Stimulated activated CD4-positive, alpha-beta T cell treated with anti-CD3 and anti-CD28 coated beads, Interleukin-15, amount 100 ng/mL, for 24 hours (primary cell): ENCODE measurements at regions not wholly inside any gene's neighbourhood (a gene's known extent, or its start where the extent isn't known, plus 50 kb on each side); places are given as distances from the start of the nearest gene placed in this dataset.

Source experiments
- DNase-seq: peaks from one replicate; pipeline ENCODE4 v3.0.0-alpha.2; 2020

DNA sequence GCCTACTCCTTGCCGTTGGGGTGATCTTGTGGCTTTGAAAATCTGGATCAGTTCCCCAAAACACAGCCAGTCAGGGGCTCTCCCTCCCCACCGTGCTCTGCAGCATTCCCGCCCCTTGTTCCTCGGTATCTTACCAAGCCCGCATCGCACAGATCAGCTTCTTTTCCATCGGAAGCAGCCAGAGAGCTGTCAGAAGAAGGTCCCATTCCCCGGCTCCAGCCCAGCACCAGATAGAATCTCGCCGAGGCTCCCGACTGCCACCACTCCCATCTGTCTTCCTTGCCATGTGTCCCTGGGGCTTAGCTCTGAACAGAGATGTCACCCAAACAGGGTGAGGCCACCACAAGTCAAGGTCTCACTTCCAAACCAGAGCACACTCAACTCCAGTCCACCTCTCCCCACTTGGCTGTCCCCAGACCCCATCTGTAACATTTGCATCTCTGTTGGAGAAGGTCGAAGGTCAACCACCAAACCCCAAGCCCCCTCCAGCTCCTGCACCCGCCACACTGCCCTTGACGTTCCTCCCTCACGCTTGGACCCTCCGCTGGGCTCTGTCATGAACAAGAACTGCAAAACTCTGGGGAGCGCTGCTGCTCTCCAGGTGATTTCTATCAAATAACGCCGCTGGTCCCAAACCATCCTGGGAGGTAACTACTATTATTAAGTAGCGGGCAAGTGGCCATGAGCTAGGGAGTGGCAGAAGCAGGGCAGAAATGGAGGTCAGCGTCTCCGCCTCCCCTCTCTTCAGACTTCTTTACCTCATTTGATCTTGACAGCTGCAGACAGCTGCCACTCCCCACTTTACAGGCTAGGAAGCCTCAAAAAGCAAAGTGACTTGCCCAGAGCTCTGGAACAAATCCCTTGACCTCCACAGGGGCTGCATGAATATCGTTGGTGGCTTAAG is 70.0 kb upstream of the TAF1B start:
- no peak for DNase-seq

DNA sequence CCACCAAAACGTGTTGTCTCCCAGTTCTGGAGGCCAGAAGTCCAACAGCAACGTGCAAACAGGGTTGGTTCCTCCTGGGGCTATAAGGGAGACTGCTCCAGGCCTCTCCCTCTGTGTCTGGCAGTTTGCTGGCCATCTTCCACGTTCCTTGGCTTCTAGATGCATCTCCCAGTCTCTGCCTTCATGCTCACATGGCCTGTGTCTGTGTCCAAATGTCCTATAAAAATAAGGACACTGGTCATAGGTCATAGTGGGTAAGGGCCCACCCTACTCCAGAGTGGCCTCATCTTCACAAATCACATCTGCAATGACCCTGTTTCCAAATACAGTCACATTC is 69.4 kb upstream of the TAF1B start:
- DNase-seq, result no peak

DNA sequence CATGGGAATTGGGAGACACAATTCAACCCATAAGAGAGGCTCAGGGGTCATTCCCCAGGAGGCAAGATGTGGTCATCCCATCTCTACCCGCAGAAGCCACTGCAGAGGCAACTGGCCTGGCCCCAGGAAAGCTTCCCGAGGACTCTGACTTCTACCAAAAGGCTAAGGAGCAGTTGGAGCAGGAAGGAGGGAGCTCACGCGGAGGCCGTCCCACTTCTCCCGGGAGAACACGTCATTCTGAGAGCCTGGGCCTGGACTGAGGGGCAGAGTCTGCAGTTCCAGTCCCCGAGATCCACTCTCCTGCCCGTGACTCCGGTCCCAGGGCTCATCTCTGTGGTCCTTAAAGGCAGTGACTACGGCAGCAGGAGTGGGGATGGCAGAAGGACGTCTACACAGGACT is 69.0 kb upstream of the TAF1B start:
- DNase-seq, result no peak

DNA sequence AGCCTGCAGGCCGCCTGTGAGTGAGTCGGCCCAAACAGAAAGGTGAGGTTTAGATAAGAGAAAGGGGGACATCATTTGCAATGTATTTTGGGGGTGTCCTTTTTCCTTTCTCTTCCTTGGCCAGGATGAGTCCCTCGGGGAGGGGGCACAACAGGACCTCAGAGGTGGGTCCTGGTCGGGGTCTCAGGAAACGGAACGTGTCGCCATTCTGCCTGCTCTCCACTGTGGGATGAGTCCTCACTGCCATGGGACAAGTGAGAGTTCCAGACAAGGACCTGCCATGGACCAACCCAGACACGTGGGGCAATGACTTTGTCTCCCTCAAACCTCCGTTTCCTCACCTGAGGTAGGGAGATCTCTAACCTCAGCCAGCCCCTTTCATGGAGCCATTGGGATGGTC is 67.9 kb upstream of the TAF1B start:
- DNase-seq, result no peak

DNA sequence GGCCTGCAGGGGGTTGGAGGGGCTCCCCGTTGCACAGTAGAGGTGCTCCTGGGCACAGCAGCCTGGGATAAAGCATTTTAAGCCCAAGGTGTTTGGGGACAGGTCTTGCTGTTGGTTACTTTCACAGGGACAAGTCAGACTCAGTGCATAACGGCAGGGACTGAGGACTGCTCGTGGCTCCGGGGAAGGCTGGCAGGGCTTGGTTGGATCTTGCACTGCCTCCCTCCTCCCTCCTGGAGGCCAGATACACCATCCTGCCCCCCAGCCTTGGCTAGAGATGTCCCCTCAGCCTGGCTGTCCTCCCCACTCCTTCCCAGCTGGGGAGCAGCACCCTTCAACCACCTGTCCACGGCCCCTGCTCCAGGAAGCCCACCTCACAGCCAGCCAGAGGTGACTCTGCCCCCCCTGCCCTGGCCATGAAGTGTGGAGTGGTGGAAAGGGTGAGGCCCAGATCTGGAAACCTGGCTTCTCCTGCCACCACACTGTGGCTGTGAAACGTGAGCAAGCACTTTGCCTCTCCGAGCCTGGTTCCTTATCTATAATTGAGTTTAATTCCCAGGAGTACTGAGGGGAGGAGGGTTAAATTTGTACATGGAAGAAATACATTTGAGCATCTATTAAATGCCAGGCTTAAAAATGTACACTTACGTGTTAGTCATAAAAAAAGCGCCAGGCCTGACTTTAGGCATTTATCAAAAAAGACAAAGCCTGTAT is 67.1 kb upstream of the TAF1B start:
- DNase-seq, result no peak

DNA sequence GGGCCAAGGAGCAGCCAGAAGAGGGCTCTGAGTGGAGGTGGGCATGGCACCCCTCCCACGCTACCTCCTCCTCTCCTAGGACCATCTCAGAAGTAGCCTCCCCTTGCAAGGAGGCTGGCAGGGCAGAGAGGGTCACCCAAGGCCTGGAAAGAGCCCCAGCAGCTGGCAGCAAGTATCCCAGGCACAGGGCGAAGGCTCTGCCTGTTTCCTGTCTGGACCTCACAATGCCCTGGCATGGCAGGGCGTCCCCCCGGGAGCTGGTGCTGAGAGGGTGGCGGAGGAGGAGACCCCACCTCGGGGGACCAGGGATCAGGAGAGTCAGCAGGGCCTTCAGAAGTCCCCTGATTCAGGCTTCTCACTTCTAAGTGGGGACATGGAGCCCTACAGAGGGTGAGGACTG is 66.2 kb upstream of the TAF1B start:
- DNase-seq, result no peak

DNA sequence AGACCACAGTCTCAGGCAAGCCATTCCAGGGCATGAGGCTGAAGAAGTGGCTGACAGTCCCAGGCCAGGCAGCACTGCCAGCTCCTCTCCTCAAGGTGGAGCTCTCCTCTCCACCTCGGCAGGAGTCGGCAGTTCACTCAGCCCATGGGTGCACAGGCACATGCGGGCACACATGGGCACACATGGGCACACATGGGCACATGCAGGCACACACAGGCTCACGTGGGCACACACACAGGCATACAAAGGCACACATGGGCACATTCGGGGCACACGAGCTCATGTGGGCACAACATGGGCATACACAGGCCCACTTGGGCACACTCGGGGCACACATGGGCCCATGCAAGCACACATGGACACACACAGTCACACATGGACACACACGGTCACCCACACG is 65.3 kb upstream of the TAF1B start:
- peak; percentile 32 for DNase-seq

DNA sequence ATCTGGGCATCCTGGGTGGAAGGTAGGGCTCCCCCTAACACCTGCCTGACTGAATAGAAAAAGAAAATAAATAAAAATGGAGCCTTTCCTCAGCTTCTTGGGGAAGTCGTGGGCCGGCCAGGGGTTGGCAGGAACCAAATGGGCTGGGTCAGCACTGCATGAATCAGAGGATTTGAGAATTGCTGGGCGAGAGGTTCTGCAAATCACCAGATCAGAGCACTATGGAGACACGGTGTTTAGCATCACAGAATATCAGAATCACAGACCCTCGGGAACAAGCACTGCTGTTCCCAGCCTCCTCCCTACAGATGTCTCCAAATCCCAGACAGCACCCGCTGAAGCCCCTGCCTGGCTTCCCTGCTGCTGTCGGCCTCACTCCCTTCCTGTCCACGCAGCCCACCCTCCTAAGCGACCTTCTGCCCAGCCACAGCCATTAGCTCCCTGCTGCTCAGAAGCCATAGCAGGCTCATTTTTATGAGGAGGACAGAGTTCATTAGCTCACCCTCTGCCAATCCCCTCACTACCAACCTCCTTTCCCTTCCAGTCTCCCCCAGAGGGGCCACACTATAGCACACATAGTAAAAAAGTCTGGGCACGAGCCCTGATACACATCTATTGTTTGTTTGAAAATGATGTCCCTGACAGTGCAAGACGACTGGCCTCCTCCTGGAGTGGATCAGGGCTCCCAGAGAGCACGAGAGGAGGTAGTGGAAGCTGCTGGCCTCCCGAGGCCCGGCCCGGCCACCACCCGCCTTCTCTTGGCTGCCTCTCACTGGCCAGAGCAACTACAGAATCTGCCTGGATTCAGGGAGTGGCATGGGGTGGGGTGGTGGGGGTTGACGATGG is 64.6 kb upstream of the TAF1B start:
- DNase-seq, result no peak

DNA sequence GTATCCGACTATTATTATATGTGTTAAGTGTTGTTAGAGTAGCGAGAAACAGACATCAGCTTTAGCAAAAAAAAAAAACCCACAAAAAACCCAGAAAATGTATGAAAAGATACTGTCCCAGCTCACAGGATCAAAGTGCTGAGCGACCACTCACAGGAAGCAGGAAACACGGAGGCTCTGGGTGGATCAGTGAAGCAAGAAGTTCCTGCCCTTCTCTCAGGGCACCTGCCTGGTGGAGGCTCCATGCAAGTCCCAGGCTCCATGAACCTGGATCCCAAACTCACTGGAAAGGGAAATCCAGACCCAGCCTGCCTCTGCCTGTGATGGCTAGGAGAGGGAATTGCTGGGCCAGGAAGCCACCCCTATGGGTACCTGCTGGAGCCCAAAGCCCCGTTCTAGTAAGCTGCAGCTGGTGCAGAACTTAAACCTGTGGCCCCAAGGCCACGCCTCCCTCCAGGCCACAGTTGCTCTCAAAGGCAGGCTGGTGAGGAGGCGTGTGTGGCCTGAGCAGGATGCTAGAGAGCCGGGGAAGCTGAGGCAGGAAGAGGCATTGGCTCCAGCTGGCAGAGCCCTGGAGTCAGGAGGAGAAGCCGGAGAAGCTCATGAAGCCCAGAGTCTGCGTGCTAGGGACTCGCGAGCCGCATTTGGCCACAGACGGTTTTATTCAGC is 63.5 kb upstream of the TAF1B start:
- peak; percentile 64 for DNase-seq

DNA sequence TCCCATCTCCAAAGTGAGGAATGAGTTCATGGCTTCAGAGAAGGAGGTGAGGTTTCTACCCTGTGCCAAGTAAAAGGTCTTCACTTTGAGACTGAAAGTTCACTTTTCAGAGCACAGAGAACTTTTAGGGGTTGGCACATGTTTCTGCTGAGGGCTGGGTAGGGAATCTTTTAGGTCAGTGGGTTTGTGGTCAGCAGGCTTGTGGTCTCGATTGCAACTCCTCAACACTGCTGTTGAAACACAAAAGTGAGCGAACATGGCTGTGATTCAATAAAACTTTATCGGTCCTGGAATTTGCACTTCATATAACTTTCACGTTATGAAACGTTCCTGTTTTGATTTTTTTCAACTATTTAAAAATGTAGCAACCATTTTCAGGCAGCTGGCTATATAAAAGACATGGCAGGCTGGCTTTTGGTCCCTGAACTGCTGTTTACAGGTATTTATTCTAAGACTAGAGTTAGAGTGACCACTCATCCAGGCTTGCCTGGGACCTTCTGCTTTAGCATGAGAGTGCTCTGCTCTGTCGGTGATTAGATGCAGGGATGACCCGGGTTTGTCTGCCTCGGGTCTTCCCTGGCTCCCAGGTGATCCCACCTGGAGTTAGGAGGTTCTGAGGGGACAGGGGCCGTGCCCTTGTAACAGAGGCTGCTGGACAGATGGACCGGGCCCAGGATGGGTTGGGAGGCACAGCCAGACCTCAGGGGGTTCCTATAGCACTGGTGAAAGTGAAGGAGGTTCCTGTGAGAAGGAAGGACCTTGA is 62.7 kb upstream of the TAF1B start:
- DNase-seq, result peak; percentile 57

DNA sequence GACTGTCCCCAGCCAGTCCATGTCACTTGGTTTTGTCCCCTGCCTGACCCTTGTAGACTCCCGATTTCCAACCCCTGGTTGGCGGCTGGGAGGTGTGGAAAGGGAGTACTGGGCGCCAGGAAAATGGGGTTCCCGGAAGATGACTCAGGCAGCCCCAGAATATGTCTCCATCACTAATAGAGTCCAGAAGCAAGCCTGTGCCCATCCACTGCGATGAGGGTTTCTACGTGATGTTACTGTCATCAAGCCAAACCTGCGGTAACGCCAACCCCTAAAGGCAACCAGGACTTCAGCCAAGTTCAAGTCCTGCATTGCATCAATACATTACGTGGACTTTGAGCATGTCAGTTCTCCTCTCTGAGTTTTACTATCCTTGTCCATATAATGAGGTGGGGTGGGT is 62.0 kb upstream of the TAF1B start:
- DNase-seq, result no peak

DNA sequence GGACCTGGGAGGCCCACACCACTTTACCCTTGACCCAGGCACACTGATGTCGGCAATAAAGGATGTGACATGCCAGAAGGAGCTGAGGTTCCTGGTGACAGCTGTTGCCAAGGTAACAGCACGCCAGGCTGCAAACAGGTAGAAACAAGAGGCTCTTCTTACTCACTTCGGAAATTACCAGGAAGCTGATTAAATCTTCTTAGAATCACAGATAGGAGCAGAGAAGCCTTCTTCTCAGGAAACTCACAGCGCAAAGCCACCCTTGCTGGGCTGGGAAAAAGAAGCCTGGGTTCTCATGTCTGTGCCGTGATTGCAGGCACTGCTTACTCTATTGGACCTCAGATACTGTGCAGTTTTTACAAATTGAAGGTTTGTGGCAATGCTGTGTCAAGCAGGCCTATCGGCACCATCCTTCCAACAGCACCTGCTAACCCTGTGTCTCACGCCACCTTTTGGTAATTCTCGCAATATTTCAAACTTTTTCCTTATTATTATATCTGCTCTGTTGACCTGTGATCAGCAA is 61.0 kb upstream of the TAF1B start:
- DNase-seq, result peak; percentile 86

DNA sequence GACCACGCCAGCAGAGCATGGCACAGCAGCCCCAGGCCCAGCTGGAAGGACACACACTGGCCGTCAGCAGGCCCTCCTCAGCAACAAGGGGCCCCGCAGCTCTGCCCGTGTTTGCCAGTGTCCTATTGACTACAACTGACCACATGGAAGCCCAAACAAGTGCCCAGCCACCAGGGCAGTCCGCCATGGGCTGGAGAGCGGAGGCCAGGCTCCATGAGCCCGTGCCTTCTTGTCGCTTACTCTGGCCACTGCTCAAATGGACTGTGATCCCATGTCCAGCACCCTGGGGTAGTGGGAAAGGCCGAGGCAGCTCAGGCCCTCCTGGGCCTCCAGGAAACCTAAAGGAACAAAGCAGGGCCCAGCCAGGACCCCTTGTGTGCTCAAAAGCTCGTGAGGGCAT is 53.9 kb upstream of the TAF1B start:
- DNase-seq, result no peak

DNA sequence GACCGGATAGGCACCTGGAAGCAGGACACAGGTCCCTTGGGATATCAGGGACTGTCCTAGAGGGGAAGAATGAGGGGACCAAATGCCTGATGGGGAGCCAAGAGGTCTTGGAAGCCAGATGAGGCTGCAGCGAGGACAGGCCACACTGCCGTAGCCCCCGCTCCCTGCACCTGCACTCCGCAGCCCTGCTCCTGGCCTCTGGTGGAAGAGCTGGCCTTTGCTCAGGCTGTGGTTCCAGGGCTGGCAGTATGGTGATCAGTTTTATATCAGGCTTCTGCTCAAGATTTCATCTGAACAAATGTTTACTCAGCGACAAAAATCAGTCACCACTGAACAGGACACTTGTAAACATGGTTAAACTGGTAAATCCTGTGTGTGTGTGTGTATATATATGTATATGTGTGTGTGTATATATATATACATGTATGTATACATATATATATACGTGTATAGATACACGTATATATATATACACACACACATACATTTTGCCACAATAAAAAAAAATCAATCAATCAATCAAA is 52.5 kb upstream of the TAF1B start:
- DNase-seq, result no peak

DNA sequence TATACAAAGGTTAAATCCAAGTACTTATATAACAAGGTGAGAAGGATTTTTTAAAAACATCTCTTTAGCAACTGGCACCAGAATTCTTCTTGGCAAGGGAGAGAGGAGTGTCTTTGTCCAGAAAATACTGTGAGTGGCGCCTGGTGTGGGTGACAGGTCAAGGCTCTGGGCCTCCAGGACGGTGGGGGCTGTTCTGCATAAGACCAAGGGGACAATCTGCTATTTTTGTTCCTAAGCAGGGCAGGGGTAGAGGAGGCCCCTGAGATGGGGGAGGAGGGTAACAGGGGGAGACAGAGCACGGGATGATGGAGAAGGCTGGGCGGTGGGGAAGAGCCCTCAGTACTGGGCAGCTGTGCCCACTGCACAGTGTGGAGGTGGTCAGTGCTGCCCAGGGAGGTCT is 51.6 kb upstream of the TAF1B start:
- DNase-seq, result no peak

DNA sequence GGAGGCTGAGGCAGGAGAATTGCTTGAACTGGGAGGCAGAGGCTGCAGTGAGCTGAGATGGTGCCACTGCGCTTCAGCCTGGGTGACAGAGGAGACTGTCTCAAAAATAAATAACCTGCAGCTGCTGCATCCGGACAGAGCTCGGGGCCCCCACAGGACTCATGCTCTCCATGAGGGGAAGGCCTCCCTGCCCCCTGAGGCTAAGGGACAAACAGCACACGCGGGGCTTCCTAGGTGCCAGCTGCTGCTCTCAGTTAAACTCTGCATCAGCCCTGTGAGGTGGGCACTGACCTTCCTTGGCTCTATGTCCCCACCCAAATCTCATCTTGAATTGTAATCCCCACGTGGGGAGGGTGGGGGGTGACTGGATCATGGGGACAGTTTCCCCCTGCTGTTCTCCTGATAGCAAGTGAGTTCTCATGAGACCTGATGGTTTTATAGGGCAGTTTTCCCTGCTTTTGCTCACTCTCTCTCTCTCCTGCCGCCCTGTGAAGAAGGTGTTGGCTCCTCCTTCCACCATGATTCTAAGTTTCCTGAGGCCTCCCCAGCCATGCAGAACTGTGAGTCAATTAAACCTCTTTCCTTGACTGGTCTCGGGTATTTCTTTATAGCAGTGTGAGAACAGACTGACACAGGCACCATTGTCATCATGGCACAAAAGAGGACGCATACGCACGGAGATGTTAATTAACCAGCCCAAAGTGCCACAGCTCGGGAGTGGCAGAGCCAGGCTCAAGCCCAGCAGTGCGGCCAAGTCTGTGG is 49.9 kb upstream of the TAF1B start:
- DNase-seq, result no peak
